ENCODE measurements at regions not wholly inside any gene's neighbourhood (a gene's known extent, or its start where the extent isn't known, plus 50 kb on each side); places are given as distances from the start of the nearest gene placed in this dataset.

DNA sequence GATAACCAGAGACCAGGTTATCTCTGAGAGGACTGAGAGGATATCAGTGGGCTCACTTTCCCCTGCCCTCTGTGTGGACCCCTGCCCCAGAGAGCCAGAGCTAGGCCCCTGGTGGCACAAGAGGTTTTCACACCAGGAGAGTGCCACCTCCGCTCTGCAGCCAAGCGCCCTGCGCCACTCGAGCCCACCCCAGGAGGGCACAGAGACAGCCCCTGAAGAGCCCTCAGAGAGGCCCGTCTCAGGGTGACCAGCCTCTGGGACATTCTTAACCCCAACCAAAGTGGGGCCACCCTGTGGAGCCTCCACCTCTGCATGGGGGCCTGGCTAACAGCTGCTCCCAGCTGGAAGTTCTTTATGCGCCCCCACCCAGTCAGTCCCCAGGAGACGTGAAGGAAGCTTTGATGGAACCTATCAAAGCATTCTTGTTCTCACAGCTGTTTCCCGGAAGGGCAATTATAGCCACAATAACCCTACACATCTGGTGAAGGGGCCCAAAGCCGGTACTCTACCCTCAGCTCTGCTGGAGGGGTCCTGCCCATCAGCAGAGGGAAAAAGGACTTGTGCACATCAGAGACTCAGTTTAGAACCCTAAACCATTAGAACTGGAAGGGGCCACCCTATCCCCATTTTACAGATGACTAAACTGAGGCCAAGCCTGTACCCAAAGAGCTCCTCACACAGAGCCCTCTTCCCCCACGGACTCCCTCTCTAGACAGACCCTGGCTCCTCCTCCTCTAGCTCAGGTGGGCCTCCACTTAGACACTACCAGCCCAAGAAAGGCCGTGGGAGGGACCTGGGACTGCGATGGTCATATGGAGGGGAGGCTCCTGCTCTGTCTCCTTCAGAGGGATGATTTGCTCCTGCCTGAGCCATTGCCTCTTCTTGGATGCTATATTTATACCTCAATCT is 101.1 kb downstream of the ZFP36L2 start:
- no peak for DNase-seq (ENCODE audit: low spot score)
- TF ChIP-seq, protein P1, sequence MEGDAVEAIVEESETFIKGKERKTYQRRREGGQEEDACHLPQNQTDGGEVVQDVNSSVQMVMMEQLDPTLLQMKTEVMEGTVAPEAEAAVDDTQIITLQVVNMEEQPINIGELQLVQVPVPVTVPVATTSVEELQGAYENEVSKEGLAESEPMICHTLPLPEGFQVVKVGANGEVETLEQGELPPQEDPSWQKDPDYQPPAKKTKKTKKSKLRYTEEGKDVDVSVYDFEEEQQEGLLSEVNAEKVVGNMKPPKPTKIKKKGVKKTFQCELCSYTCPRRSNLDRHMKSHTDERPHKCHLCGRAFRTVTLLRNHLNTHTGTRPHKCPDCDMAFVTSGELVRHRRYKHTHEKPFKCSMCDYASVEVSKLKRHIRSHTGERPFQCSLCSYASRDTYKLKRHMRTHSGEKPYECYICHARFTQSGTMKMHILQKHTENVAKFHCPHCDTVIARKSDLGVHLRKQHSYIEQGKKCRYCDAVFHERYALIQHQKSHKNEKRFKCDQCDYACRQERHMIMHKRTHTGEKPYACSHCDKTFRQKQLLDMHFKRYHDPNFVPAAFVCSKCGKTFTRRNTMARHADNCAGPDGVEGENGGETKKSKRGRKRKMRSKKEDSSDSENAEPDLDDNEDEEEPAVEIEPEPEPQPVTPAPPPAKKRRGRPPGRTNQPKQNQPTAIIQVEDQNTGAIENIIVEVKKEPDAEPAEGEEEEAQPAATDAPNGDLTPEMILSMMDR (IDR thresholded peaks at IDR 0.05; ENCODE audit: extremely low read depth, insufficient read depth, missing control alignments): no peak
- in situ Hi-C loops (cut with MboI; ENCODE audit: low pct_unique_long_range_greater_than_20kb, low sequenced_read_pairs, unreplicated experiment): loop anchor here (10.0 kb wide), 1 partner anchor 359 kb away; no protein-coding TSS in a partner anchor

DNA sequence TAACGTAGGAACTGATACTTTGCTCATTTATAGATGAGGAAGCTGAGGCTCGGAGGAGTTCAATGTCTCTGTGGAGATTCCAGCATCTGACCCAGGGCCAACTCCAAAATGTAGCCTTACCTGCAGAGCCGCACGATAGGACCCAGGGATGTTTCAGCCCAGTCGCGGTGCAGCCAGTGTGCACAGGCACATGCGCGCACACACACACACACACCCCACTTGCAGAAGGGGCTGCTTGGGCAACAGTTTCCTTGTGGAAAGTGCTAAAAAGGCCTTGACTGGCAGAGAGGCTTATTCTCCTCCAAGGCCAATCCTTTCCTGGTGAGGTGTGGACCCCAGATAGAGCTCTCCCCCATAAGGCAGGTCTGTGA is 101.7 kb downstream of the ZFP36L2 start:
- in situ Hi-C loops (cut with MboI; ENCODE audit: low pct_unique_long_range_greater_than_20kb, low sequenced_read_pairs, unreplicated experiment): loop anchor here (10.0 kb wide), 1 partner anchor 360 kb away; no protein-coding TSS in a partner anchor
- TF ChIP-seq, protein P1 (IDR thresholded peaks at IDR 0.05; ENCODE audit: extremely low read depth, insufficient read depth, missing control alignments): no peak
- DNase-seq (ENCODE audit: low spot score): no peak

DNA sequence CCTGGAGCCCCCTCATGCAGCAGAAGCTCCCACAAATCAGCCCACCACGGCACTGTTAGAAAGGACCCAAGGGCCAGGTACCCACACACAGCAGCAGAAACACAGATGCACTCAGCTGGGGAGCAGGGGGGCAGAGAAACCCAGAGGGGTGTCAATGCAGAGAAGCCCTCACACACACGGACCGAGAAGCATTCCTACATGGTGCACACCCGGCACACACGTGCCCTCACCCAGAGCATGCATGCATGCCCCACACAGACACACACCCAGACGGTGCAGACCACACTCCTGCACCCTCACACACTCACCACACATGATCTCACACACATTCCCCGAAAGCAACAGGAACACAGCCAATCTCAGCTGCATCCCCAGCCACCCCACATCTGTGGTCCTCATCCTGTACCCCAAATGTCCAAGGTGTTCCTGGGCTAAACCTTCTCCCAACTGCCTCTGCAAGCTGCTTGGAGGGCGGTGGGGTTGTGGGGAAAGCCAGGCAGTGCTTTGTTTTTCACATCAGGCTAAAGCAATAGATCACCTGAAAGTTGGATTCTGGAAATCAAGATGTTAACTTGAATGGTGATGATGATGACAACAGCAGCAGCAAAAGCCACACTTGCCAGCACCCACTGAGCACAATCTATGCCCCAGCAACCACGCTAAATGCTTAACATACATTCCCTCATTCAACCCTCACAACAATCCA is 102.3 kb downstream of the ZFP36L2 start:
- no peak for DNase-seq (ENCODE audit: low spot score)
- TF ChIP-seq, protein P1 (IDR thresholded peaks at IDR 0.05; ENCODE audit: extremely low read depth, insufficient read depth, missing control alignments): no peak
- in situ Hi-C loops (cut with MboI; ENCODE audit: low pct_unique_long_range_greater_than_20kb, low sequenced_read_pairs, unreplicated experiment): loop anchor here (10.0 kb wide), 1 partner anchor 361 kb away; no protein-coding TSS in a partner anchor

DNA sequence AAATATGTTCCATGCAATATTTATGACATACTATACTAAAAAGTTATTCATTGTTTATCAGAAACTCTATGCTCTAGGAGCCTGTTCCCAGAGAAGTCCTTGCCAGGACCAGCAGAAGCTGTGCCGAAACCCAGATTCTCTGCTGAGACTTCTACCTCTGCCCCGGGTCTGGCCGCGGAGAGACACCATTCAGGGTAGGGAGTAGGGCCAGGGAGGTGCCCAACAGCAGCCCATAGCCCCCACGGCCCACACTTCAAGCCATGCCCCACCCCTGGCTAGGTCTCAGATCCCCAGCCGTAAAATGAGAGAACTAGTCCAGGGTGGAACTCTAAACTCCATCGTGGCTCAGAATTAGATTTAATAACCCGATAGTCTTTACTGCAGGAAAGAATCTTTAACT is 102.9 kb downstream of the ZFP36L2 start:
- in situ Hi-C loops (cut with MboI; ENCODE audit: low pct_unique_long_range_greater_than_20kb, low sequenced_read_pairs, unreplicated experiment): loop anchor here (10.0 kb wide), 1 partner anchor 361 kb away; no protein-coding TSS in a partner anchor
- TF ChIP-seq, protein P1 (IDR thresholded peaks at IDR 0.05; ENCODE audit: extremely low read depth, insufficient read depth, missing control alignments): no peak
- no peak for DNase-seq (ENCODE audit: low spot score)

DNA sequence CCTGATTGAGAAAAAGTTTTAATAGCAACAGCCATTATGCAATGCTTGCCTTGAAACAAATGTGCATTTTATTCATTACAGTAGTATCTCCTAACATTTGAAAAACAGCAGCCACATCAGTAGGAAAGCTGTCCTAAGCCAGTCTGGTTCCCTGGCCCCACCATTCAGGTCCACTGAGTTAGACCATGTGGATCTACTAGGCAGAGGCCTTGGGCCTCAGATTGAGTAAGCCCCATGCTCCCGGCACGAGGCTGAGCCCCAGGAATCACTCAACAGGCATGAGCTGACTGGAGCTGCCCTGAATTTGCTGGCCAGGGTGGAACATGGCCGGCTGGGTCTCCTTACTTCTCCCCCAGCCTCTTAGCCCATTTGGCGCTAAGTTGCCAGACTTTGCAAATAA is 103.4 kb downstream of the ZFP36L2 start:
- in situ Hi-C loops (cut with MboI; ENCODE audit: low pct_unique_long_range_greater_than_20kb, low sequenced_read_pairs, unreplicated experiment): loop anchor here (10.0 kb wide), 1 partner anchor 362 kb away; no protein-coding TSS in a partner anchor
- TF ChIP-seq, protein P1 (IDR thresholded peaks at IDR 0.05; ENCODE audit: extremely low read depth, insufficient read depth, missing control alignments): no peak
- no peak for DNase-seq (ENCODE audit: low spot score)

DNA sequence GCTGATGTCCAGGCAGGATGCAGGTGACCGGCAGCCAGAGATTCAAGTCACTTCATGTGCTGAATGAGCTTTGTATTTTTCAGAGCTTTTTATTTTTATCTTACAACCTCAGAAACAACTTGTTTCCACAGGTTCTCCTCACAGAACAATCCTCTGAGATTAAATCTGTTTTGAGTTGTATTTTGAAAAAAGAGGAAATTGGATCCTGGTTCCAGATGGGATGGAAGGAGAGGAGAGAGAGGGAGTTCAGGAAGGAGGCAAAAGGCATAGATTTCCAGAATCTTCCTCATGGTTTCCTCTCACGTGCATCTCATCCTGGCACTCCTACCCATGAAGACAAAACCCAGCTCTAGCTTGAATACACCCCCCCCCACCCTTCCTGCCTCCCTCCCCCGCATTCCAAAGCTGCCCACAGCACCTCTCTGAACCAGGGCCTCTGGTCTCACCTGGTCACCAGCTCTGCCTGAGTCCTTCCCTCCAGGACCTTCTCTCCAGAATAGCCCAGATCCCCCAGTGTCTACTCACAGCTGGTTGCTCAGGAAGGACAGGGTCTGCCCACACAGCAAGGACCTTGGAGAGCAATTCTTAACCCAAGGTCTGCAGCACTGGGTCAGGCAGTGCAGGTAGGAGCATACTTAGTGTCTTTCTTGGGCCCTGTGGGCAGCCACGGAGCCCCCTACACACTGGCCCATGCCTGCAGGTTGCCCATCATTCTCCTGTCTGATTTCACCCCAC is 104.7 kb downstream of the ZFP36L2 start:
- DNase-seq (ENCODE audit: low spot score): no peak
- in situ Hi-C loops (cut with MboI; ENCODE audit: low pct_unique_long_range_greater_than_20kb, low sequenced_read_pairs, unreplicated experiment): loop anchor here (10.0 kb wide), 1 partner anchor 363 kb away; no protein-coding TSS in a partner anchor
- TF ChIP-seq, protein P1 (IDR thresholded peaks at IDR 0.05; ENCODE audit: extremely low read depth, insufficient read depth, missing control alignments): no peak
